Fibroblast of lung (primary cell): ENCODE measurements at regions not wholly inside any gene's neighbourhood (a gene's known extent, or its start where the extent isn't known, plus 50 kb on each side); places are given as distances from the start of the nearest gene placed in this dataset.

ENCODE experiments used
- CTCF ChIP-seq, 2 donors: IDR thresholded peaks in 1 of 2; conservative IDR thresholded peaks in 1 of 2; 1 replicate in 1 of 2; 2 replicates in 1 of 2; pipeline ENCODE4 v1.5.1; 2011 to 2012; ENCODE audit warnings: low read length in 2 of 2, control low read depth in 1 of 2, inconsistent platforms in 1 of 2, low read depth in 1 of 2, mild to moderate bottlenecking in 1 of 2
- EZH2 ChIP-seq: IDR thresholded peaks from 2 replicates; pipeline ENCODE4 v1.5.1; 2012; ENCODE audit warnings: low read length, control low read depth, mild to moderate bottlenecking; ENCODE audit errors: missing control alignments

GRCh38 chr14:29410581-29410980 is 517.1 kb downstream of the PRKD1 start:
- TF ChIP-seq CTCF (conservative IDR thresholded peaks at IDR 0.05 in 1 of 2, IDR thresholded peaks at IDR 0.05 in 1 of 2; ENCODE audit: low read depth in 1 of 2, low read length in 2 of 2) (no peak), EZH2 (no peak)
